ENCODE measurements at regions not wholly inside any gene's neighbourhood (a gene's known extent, or its start where the extent isn't known, plus 50 kb on each side); places are given as distances from the start of the nearest gene placed in this dataset.

- 96 to 99% methylated on average over 3 of the region's 3 CpGs for WGBS, 2 donors
- DNase-seq = no peak
- no peaks in the 10 kb centered on the region for H3K27me3 ChIP-seq
- intact Hi-C loops (cut with DNase I) = loop anchor here (10.0 kb wide), 1 partner anchor 484 kb away; no protein-coding TSS in a partner anchor
- TF ChIP-seq CTCF (IDR thresholded peaks at IDR 0.05) (no peak), POLR2A (IDR thresholded peaks at IDR 0.05) (no peak)
- H3K4me3 ChIP-seq (replicated peaks in 1 of 3) = no peak overlapping the region
- no peaks in the 10 kb centered on the region for H3K9me3 ChIP-seq
- no peaks in the 10 kb centered on the region for H3K36me3 ChIP-seq
- no peak overlapping the region for H3K27ac ChIP-seq
- no peaks in the 10 kb centered on the region for H3K4me1 ChIP-seq
Measured at GRCh38 chr21:26708223-26708800, 135.2 kb upstream of the CYYR1 start.

GRCh38 chr21:26707246-26707645 lies 134.2 kb upstream of the CYYR1 start:
- intact Hi-C loops (cut with DNase I) = loop anchor here (10.0 kb wide), 1 partner anchor 482 kb away; no protein-coding TSS in a partner anchor
- Histone ChIP-seq H3K27me3 (no peaks in the 10 kb centered on the region), H3K4me3 (replicated peaks in 1 of 3) (no peak overlapping the region), H3K9me3 (no peaks in the 10 kb centered on the region), H3K4me1 (no peaks in the 10 kb centered on the region), H3K36me3 (no peaks in the 10 kb centered on the region), H3K27ac (no peak overlapping the region)
- 67 to 92% methylated on average over 2 of the region's 2 CpGs for WGBS, 2 donors
- no peak for DNase-seq
- no peak for TF ChIP-seq CTCF (IDR thresholded peaks at IDR 0.05)
- TF ChIP-seq POLR2A (IDR thresholded peaks at IDR 0.05) = no peak

- H3K4me1 ChIP-seq = no peaks in the 10 kb centered on the region
- no peak for DNase-seq
- intact Hi-C loops (cut with DNase I) = no loop called here
- H3K27me3 ChIP-seq = no peaks in the 10 kb centered on the region
- H3K36me3 ChIP-seq = no peaks in the 10 kb centered on the region
- TF ChIP-seq CTCF (IDR thresholded peaks at IDR 0.05) (no peak), POLR2A (IDR thresholded peaks at IDR 0.05) (no peak)
- H3K4me3 ChIP-seq (replicated peaks in 1 of 3) = no peak overlapping the region
- WGBS, 2 donors = 77 to 83% methylated on average over 3 of the region's 3 CpGs
- no peaks in the 10 kb centered on the region for H3K9me3 ChIP-seq
- H3K27ac ChIP-seq = no peak overlapping the region
Measured at GRCh38 chr21:26698416-26698815, 125.3 kb upstream of the CYYR1 start.

GRCh38 chr21:26691416-26691815 lies 118.3 kb upstream of the CYYR1 start:
- Histone ChIP-seq H3K36me3 (no peaks in the 10 kb centered on the region), H3K4me3 (replicated peaks in 1 of 3) (no peak overlapping the region), H3K9me3 (no peaks in the 10 kb centered on the region), H3K27me3 (no peaks in the 10 kb centered on the region), H3K4me1 (no peaks in the 10 kb centered on the region), H3K27ac (no peak overlapping the region)
- WGBS, 2 donors = 76 to 83% methylated on average over 2 of the region's 2 CpGs
- TF ChIP-seq CTCF (IDR thresholded peaks at IDR 0.05) (no peak), POLR2A (IDR thresholded peaks at IDR 0.05) (no peak)
- no peak for DNase-seq
- intact Hi-C loops (cut with DNase I) = no loop called here

- Histone ChIP-seq H3K27ac (no peak overlapping the region), H3K9me3 (no peaks in the 10 kb centered on the region), H3K4me1 (no peaks in the 10 kb centered on the region), H3K4me3 (replicated peaks in 1 of 3) (no peak overlapping the region), H3K27me3 (no peaks in the 10 kb centered on the region), H3K36me3 (no peaks in the 10 kb centered on the region)
- intact Hi-C loops (cut with DNase I) = no loop called here
- WGBS, 2 donors = 80 to 96% methylated on average over 6 of the region's 6 CpGs
- TF ChIP-seq POLR2A (IDR thresholded peaks at IDR 0.05) (no peak), CTCF (IDR thresholded peaks at IDR 0.05) (no peak)
- DNase-seq = no peak
Measured at GRCh38 chr21:26686705-26687104, 113.6 kb upstream of the CYYR1 start.

All from thyroid gland (tissue), 4 donors.